Activated CD4-positive, alpha-beta T cell treated with anti-CD3 and anti-CD28 coated beads, Interleukin-2, amount 50 U/mL, for 24 hours (primary cell): ENCODE measurements at regions not wholly inside any gene's neighbourhood (a gene's known extent, or its start where the extent isn't known, plus 50 kb on each side); places are given as distances from the start of the nearest gene placed in this dataset.
"Not testable (repeated sequence)": the region's sequence is repeated elsewhere in the genome, so short reads cannot be mapped to it uniquely, and the experiment has no call there.

Source experiments
- DNase-seq, 2 donors: peaks; one replicate each; pipeline ENCODE4 v3.0.0-alpha.2; 2020; ENCODE audit warnings: low read depth in 1 of 2, low spot score in 1 of 2

GRCh38 chr10:78600121-78600665 is 468.6 kb upstream of the ZMIZ1 start:
- no peak for DNase-seq

GRCh38 chr10:78600740-78601139 is 468.0 kb upstream of the ZMIZ1 start:
- no peak for DNase-seq

- no peak for DNase-seq
Observed at GRCh38 chr10:78602201-78602932, 466.4 kb upstream of the ZMIZ1 start.

GRCh38 chr10:78604286-78604685 is 464.5 kb upstream of the ZMIZ1 start:
- no peak for DNase-seq

GRCh38 chr10:78604721-78605120 is 464.0 kb upstream of the ZMIZ1 start:
- DNase-seq: no peak

- DNase-seq: no peak
Observed at GRCh38 chr10:78605800-78606350, 462.9 kb upstream of the ZMIZ1 start.

GRCh38 chr10:78606766-78607165 is 462.0 kb upstream of the ZMIZ1 start:
- DNase-seq: not testable (repeated sequence)

- DNase-seq: no peak
Observed at GRCh38 chr10:78609976-78610375, 458.8 kb upstream of the ZMIZ1 start.

GRCh38 chr10:78613132-78613531 is 455.6 kb upstream of the ZMIZ1 start:
- no peak for DNase-seq

- no peak for DNase-seq
Observed at GRCh38 chr10:78614267-78614666, 454.5 kb upstream of the ZMIZ1 start.

- DNase-seq: no peak
Observed at GRCh38 chr10:78614744-78615143, 454.0 kb upstream of the ZMIZ1 start.

- DNase-seq: no peak
Observed at GRCh38 chr10:78616125-78616695, 452.6 kb upstream of the ZMIZ1 start.

- DNase-seq: no peak
Observed at GRCh38 chr10:78617115-78617514, 451.7 kb upstream of the ZMIZ1 start.

- no peak for DNase-seq
Observed at GRCh38 chr10:78617631-78618030, 451.1 kb upstream of the ZMIZ1 start.

GRCh38 chr10:78618050-78618449 is 450.7 kb upstream of the ZMIZ1 start:
- DNase-seq: no peak

- no peak for DNase-seq
Observed at GRCh38 chr10:78619115-78619851, 449.5 kb upstream of the ZMIZ1 start.

- DNase-seq: no peak
Observed at GRCh38 chr10:78619896-78620295, 448.9 kb upstream of the ZMIZ1 start.

- no peak for DNase-seq
Observed at GRCh38 chr10:78620985-78621799, 447.6 kb upstream of the ZMIZ1 start.

GRCh38 chr10:78623578-78624215 is 445.1 kb upstream of the ZMIZ1 start:
- no peak for DNase-seq

- DNase-seq: no peak
Observed at GRCh38 chr10:78624791-78625190, 444.0 kb upstream of the ZMIZ1 start.
